HK-2 (cell line): ENCODE measurements at regions not wholly inside any gene's neighbourhood (a gene's known extent, or its start where the extent isn't known, plus 50 kb on each side); places are given as distances from the start of the nearest gene placed in this dataset.
A peak's percentile ranks its signal among the peaks of the same experiment; 100 is the strongest.

ENCODE experiments used
- DNase-seq: peaks from one replicate; pipeline ENCODE4 v3.0.0-alpha.2; 2018; ENCODE audit not compliant: unreplicated experiment

GRCh38 chr3:99199021-99199420 lies 297.5 kb upstream of the DCBLD2 start:
- no peak for DNase-seq

GRCh38 chr3:99191186-99191585 lies 289.7 kb upstream of the DCBLD2 start:
- DNase-seq: no peak

- no peak for DNase-seq
Observed at GRCh38 chr3:99188936-99189335, 287.4 kb upstream of the DCBLD2 start.

GRCh38 chr3:99186016-99186415 lies 284.5 kb upstream of the DCBLD2 start:
- no peak for DNase-seq

GRCh38 chr3:99176169-99176964 lies 274.9 kb upstream of the DCBLD2 start:
- no peak for DNase-seq

- DNase-seq: no peak
Observed at GRCh38 chr3:99175276-99175812, 273.8 kb upstream of the DCBLD2 start.

- DNase-seq: peak; percentile 65
Observed at GRCh38 chr3:99172736-99173657, 271.5 kb upstream of the DCBLD2 start.

- no peak for DNase-seq
Observed at GRCh38 chr3:99171800-99172199, 270.3 kb upstream of the DCBLD2 start.

- no peak for DNase-seq
Observed at GRCh38 chr3:99170867-99171517, 269.5 kb upstream of the DCBLD2 start.

- DNase-seq: no peak
Observed at GRCh38 chr3:99167071-99167470, 265.6 kb upstream of the DCBLD2 start.

GRCh38 chr3:99163314-99163713 lies 261.8 kb upstream of the DCBLD2 start:
- DNase-seq: no peak

- no peak for DNase-seq
Observed at GRCh38 chr3:99159220-99159762, 257.8 kb upstream of the DCBLD2 start.

- DNase-seq: no peak
Observed at GRCh38 chr3:99145031-99145430, 243.5 kb upstream of the DCBLD2 start.

GRCh38 chr3:99143493-99143892 lies 242.0 kb upstream of the DCBLD2 start:
- DNase-seq: no peak

GRCh38 chr3:99134986-99135385 lies 233.5 kb upstream of the DCBLD2 start:
- DNase-seq: no peak

GRCh38 chr3:99131876-99132275 lies 230.4 kb upstream of the DCBLD2 start:
- no peak for DNase-seq

GRCh38 chr3:99128725-99129505 lies 227.4 kb upstream of the DCBLD2 start:
- peak; percentile 43 for DNase-seq

GRCh38 chr3:99128235-99128634 lies 226.7 kb upstream of the DCBLD2 start:
- no peak for DNase-seq

GRCh38 chr3:99126316-99126715 lies 224.8 kb upstream of the DCBLD2 start:
- DNase-seq: no peak

GRCh38 chr3:99119385-99119784 lies 217.9 kb upstream of the DCBLD2 start:
- no peak for DNase-seq

- no peak for DNase-seq
Observed at GRCh38 chr3:99118381-99118780, 216.9 kb upstream of the DCBLD2 start.
